Dedifferentiated amniotic fluid mesenchymal stem cell (primary cell): ENCODE measurements at regions not wholly inside any gene's neighbourhood (a gene's known extent, or its start where the extent isn't known, plus 50 kb on each side); places are given as distances from the start of the nearest gene placed in this dataset.

Experiments used
- DNase-seq: peaks from one replicate; pipeline ENCODE4 v3.0.0-alpha.2; 2016; ENCODE audit errors: extremely low spot score

GRCh38 chr13:32910530-32910929 lies 105.7 kb upstream of the KL start:
- no peak for DNase-seq

- DNase-seq: no peak
Observed at GRCh38 chr13:32911506-32911905, 104.7 kb upstream of the KL start.

- DNase-seq: no peak
Observed at GRCh38 chr13:32914686-32915085, 101.5 kb upstream of the KL start.

GRCh38 chr13:32917504-32917903 lies 98.7 kb upstream of the KL start:
- no peak for DNase-seq

GRCh38 chr13:32923725-32924124 lies 92.5 kb upstream of the KL start:
- no peak for DNase-seq

GRCh38 chr13:32924886-32925285 lies 91.3 kb upstream of the KL start:
- DNase-seq: no peak

GRCh38 chr13:32925506-32925905 lies 90.7 kb upstream of the KL start:
- no peak for DNase-seq

- DNase-seq: no peak
Observed at GRCh38 chr13:32932376-32932775, 83.8 kb upstream of the KL start.

- DNase-seq: no peak
Observed at GRCh38 chr13:32936716-32937115, 79.5 kb upstream of the KL start.

- DNase-seq: no peak
Observed at GRCh38 chr13:32938314-32938713, 77.9 kb upstream of the KL start.

- no peak for DNase-seq
Observed at GRCh38 chr13:32938907-32939306, 77.3 kb upstream of the KL start.

GRCh38 chr13:32940601-32941000 lies 75.6 kb upstream of the KL start:
- DNase-seq: no peak

GRCh38 chr13:32941368-32941767 lies 74.9 kb upstream of the KL start:
- DNase-seq: no peak

GRCh38 chr13:32946558-32946957 lies 69.7 kb upstream of the KL start:
- no peak for DNase-seq

- DNase-seq: no peak
Observed at GRCh38 chr13:32947411-32948276, 68.6 kb upstream of the KL start.

GRCh38 chr13:32949820-32950219 lies 66.4 kb upstream of the KL start:
- DNase-seq: no peak

GRCh38 chr13:32951580-32951979 lies 64.6 kb upstream of the KL start:
- DNase-seq: no peak

- DNase-seq: no peak
Observed at GRCh38 chr13:32955881-32956594, 60.2 kb upstream of the KL start.

GRCh38 chr13:32956595-32956933 lies 59.7 kb upstream of the KL start:
- no peak for DNase-seq

- no peak for DNase-seq
Observed at GRCh38 chr13:32960626-32961025, 55.6 kb upstream of the KL start.

- DNase-seq: no peak
Observed at GRCh38 chr13:32961724-32962123, 54.5 kb upstream of the KL start.

- DNase-seq: no peak
Observed at GRCh38 chr13:32962342-32962741, 53.9 kb upstream of the KL start.

GRCh38 chr13:32964987-32965386 lies 51.2 kb upstream of the KL start:
- DNase-seq: no peak
